ENCODE measurements at regions not wholly inside any gene's neighbourhood (a gene's known extent, or its start where the extent isn't known, plus 50 kb on each side); places are given as distances from the start of the nearest gene placed in this dataset.

- no peaks in the 10 kb centered on the region for H3K9me3 ChIP-seq
- no peak for TF ChIP-seq CTCF (IDR thresholded peaks at IDR 0.05)
- TF ChIP-seq POLR2A (IDR thresholded peaks at IDR 0.05) = no peak
- no peak for TF ChIP-seq POLR2AphosphoS5 (IDR thresholded peaks at IDR 0.05)
- TF ChIP-seq EP300 (IDR thresholded peaks at IDR 0.05) = no peak
- no peak for DNase-seq
- ATAC-seq (ENCODE audit: low FRiP score in 2 of 2) = no peak
- H3K4me1 ChIP-seq = no peaks in the 10 kb centered on the region
- no peaks in the 10 kb centered on the region for H3K27me3 ChIP-seq
- no peak overlapping the region for H3K4me3 ChIP-seq
- H3K36me3 ChIP-seq = no peaks in the 10 kb centered on the region
- 66 to 72% methylated on average over 13 of the region's 13 CpGs for WGBS, 2 donors
- no peak overlapping the region for H3K27ac ChIP-seq
These were observed 54.6 kb downstream of the ABCC12 start for GRCh38 chr16:48101069-48101674.

- no peaks in the 10 kb centered on the region for H3K36me3 ChIP-seq
- no peaks in the 10 kb centered on the region for H3K4me1 ChIP-seq
- 85 to 91% methylated on average over 5 of the region's 5 CpGs for WGBS, 2 donors
- H3K9me3 ChIP-seq = no peaks in the 10 kb centered on the region
- H3K4me3 ChIP-seq = no peak overlapping the region
- H3K27me3 ChIP-seq = no peaks in the 10 kb centered on the region
- no peak for DNase-seq
- H3K27ac ChIP-seq = no peak overlapping the region
- TF ChIP-seq EP300 (IDR thresholded peaks at IDR 0.05) (no peak), POLR2AphosphoS5 (IDR thresholded peaks at IDR 0.05) (no peak), POLR2A (IDR thresholded peaks at IDR 0.05) (no peak), CTCF (IDR thresholded peaks at IDR 0.05) (no peak)
- ATAC-seq (ENCODE audit: low FRiP score in 2 of 2) = no peak
These were observed 56.3 kb downstream of the ABCC12 start for GRCh38 chr16:48099455-48099854.

GRCh38 chr16:48098472-48098871, 57.3 kb downstream of the ABCC12 start:
- H3K4me1 ChIP-seq = no peaks in the 10 kb centered on the region
- no peaks in the 10 kb centered on the region for H3K27me3 ChIP-seq
- H3K9me3 ChIP-seq = no peaks in the 10 kb centered on the region
- H3K27ac ChIP-seq = no peak overlapping the region
- 83 to 96% methylated on average over 2 of the region's 2 CpGs for WGBS, 2 donors
- H3K4me3 ChIP-seq = no peak overlapping the region
- H3K36me3 ChIP-seq = no peaks in the 10 kb centered on the region
- DNase-seq = no peak
- TF ChIP-seq EP300 (IDR thresholded peaks at IDR 0.05) (no peak), CTCF (IDR thresholded peaks at IDR 0.05) (no peak), POLR2A (IDR thresholded peaks at IDR 0.05) (no peak), POLR2AphosphoS5 (IDR thresholded peaks at IDR 0.05) (no peak)
- no peak for ATAC-seq (ENCODE audit: low FRiP score in 2 of 2)

GRCh38 chr16:48091117-48091516, 64.7 kb downstream of the ABCC12 start:
- DNase-seq (no peak), ATAC-seq (ENCODE audit: low FRiP score in 2 of 2) (no peak)
- no peak overlapping the region for H3K4me3 ChIP-seq
- no peak for TF ChIP-seq CTCF (IDR thresholded peaks at IDR 0.05)
- no peak for TF ChIP-seq EP300 (IDR thresholded peaks at IDR 0.05)
- no peak for TF ChIP-seq POLR2A (IDR thresholded peaks at IDR 0.05)
- no peak for TF ChIP-seq POLR2AphosphoS5 (IDR thresholded peaks at IDR 0.05)
- WGBS, 2 donors = 77 to 78% methylated on average over 13 to 14 of the region's 14 CpGs
- H3K36me3 ChIP-seq = no peaks in the 10 kb centered on the region
- no peaks in the 10 kb centered on the region for H3K4me1 ChIP-seq
- H3K27me3 ChIP-seq = no peaks in the 10 kb centered on the region
- H3K27ac ChIP-seq = no peak overlapping the region
- no peaks in the 10 kb centered on the region for H3K9me3 ChIP-seq

GRCh38 chr16:48089053-48089792, 66.6 kb downstream of the ABCC12 start:
- H3K27ac ChIP-seq = no peak overlapping the region
- ATAC-seq (ENCODE audit: low FRiP score in 2 of 2) = no peak
- H3K4me1 ChIP-seq = no peaks in the 10 kb centered on the region
- WGBS, 2 donors = 69 to 82% methylated on average over 4 of the region's 4 CpGs
- no peaks in the 10 kb centered on the region for H3K36me3 ChIP-seq
- no peak overlapping the region for H3K4me3 ChIP-seq
- H3K9me3 ChIP-seq = no peaks in the 10 kb centered on the region
- no peak for DNase-seq
- H3K27me3 ChIP-seq = no peaks in the 10 kb centered on the region
- TF ChIP-seq POLR2AphosphoS5 (IDR thresholded peaks at IDR 0.05) (no peak), POLR2A (IDR thresholded peaks at IDR 0.05) (no peak), EP300 (IDR thresholded peaks at IDR 0.05) (no peak), CTCF (IDR thresholded peaks at IDR 0.05) (no peak)
